Fibroblast of lung (primary cell): ENCODE measurements at regions not wholly inside any gene's neighbourhood (a gene's known extent, or its start where the extent isn't known, plus 50 kb on each side); places are given as distances from the start of the nearest gene placed in this dataset.

Source experiments
- DNase-seq, 2 donors: peaks; one replicate each; pipeline versions ENCODE4 v3.0.0 to v3.0.0-alpha.2; 2010; ENCODE audit warnings: low read depth in 2 of 2
- H2AFZ ChIP-seq: 2 replicates; pipeline ENCODE4 v1.5.1; 2012; ENCODE audit warnings: low read length, control low read depth, inconsistent platforms
- H3K27ac ChIP-seq: 2 replicates; pipeline ENCODE4 v1.5.1; 2011; ENCODE audit warnings: low read length, control low read depth; ENCODE audit not compliant: insufficient read depth
- H3K27me3 ChIP-seq: 2 replicates; pipeline ENCODE4 v1.5.1; 2011; ENCODE audit warnings: mild to moderate bottlenecking, low read length; ENCODE audit not compliant: control insufficient read depth, insufficient read depth
- H3K36me3 ChIP-seq: 2 replicates; pipeline ENCODE4 v1.5.1; 2011; ENCODE audit warnings: low read length; ENCODE audit not compliant: control insufficient read depth, insufficient read depth
- H3K4me1 ChIP-seq: 2 replicates; pipeline ENCODE4 v1.5.1; 2011; ENCODE audit warnings: low read length; ENCODE audit not compliant: control insufficient read depth, insufficient read depth; ENCODE audit errors: extremely low read depth
- H3K4me2 ChIP-seq: 2 replicates; pipeline ENCODE4 v1.5.1; 2011; ENCODE audit warnings: low read length, control low read depth; ENCODE audit not compliant: insufficient read depth; ENCODE audit errors: extremely low read depth
- H3K4me3 ChIP-seq, 4 experiments: fragments of 200-600 bp in 1 of 4; sonication (generic) in 1 of 4; replicated peaks in 1 of 4; 2 replicates each; pipeline ENCODE4 v1.5.1; 2011 to 2016; ENCODE audit warnings: low read length in 4 of 4, low read depth in 3 of 4, mild to moderate bottlenecking in 3 of 4, control low read depth in 2 of 4, inconsistent platforms in 1 of 4, mixed read lengths in 1 of 4; ENCODE audit not compliant: insufficient read depth in 1 of 4; ENCODE audit errors: control extremely low read depth in 1 of 4
- H3K79me2 ChIP-seq: 2 replicates; pipeline ENCODE4 v1.5.1; 2012; ENCODE audit warnings: mild to moderate bottlenecking, low read length, inconsistent platforms; ENCODE audit not compliant: control insufficient read depth, insufficient read depth
- H3K9ac ChIP-seq: 2 replicates; pipeline ENCODE4 v1.5.1; 2011; ENCODE audit warnings: mild to moderate bottlenecking, low read length, control low read depth; ENCODE audit not compliant: insufficient read depth
- H3K9me3 ChIP-seq: 2 replicates; pipeline ENCODE4 v1.5.1; 2012; ENCODE audit warnings: low read depth, low read length; ENCODE audit not compliant: control insufficient read depth, insufficient read depth
- H4K20me1 ChIP-seq: 2 replicates; pipeline ENCODE4 v1.5.1; 2011; ENCODE audit warnings: low read length; ENCODE audit not compliant: control insufficient read depth, insufficient read depth; ENCODE audit errors: extremely low read depth
- CTCF ChIP-seq, 2 donors: IDR thresholded peaks in 1 of 2; conservative IDR thresholded peaks in 1 of 2; 1 replicate in 1 of 2; 2 replicates in 1 of 2; pipeline ENCODE4 v1.5.1; 2011 to 2012; ENCODE audit warnings: low read length in 2 of 2, control low read depth in 1 of 2, inconsistent platforms in 1 of 2, low read depth in 1 of 2, mild to moderate bottlenecking in 1 of 2
- EZH2 ChIP-seq: IDR thresholded peaks from 2 replicates; pipeline ENCODE4 v1.5.1; 2012; ENCODE audit warnings: low read length, control low read depth, mild to moderate bottlenecking; ENCODE audit errors: missing control alignments

- Histone ChIP-seq H3K27me3 (no peaks in the 10 kb centered on the region), H4K20me1 (no peaks in the 10 kb centered on the region), H3K79me2 (no peaks in the 10 kb centered on the region), H3K27ac (no peak overlapping the region), H3K9ac (no peak overlapping the region), H2AFZ (no peak overlapping the region), H3K36me3 (no peaks in the 10 kb centered on the region), H3K4me3 (no peak overlapping the region), H3K4me2 (no peak overlapping the region), H3K4me1 (no peaks in the 10 kb centered on the region), H3K9me3 (no peaks in the 10 kb centered on the region)
- TF ChIP-seq EZH2 (no peak), CTCF (conservative IDR thresholded peaks at IDR 0.05 in 1 of 2, IDR thresholded peaks at IDR 0.05 in 1 of 2; ENCODE audit: low read depth in 1 of 2, low read length in 2 of 2) (no peak)
- no peak for DNase-seq
These were observed 728.8 kb upstream of the LMO3 start for GRCh38 chr12:17334784-17335183.

- no peaks in the 10 kb centered on the region for H3K79me2 ChIP-seq
- no peak overlapping the region for H3K4me2 ChIP-seq
- H3K9me3 ChIP-seq, result no peaks in the 10 kb centered on the region
- no peak overlapping the region for H3K9ac ChIP-seq
- no peaks in the 10 kb centered on the region for H3K36me3 ChIP-seq
- no peak overlapping the region for H3K27ac ChIP-seq
- TF ChIP-seq EZH2, result no peak
- TF ChIP-seq CTCF (conservative IDR thresholded peaks at IDR 0.05 in 1 of 2, IDR thresholded peaks at IDR 0.05 in 1 of 2; ENCODE audit: low read depth in 1 of 2, low read length in 2 of 2), result no peak
- H4K20me1 ChIP-seq, result no peaks in the 10 kb centered on the region
- no peak overlapping the region for H2AFZ ChIP-seq
- no peaks in the 10 kb centered on the region for H3K27me3 ChIP-seq
- H3K4me3 ChIP-seq, result no peak overlapping the region
- DNase-seq, result no peak
- H3K4me1 ChIP-seq, result no peaks in the 10 kb centered on the region
These were observed 727.3 kb upstream of the LMO3 start for GRCh38 chr12:17333287-17333686.

- no peaks in the 10 kb centered on the region for H3K36me3 ChIP-seq
- no peaks in the 10 kb centered on the region for H3K9me3 ChIP-seq
- TF ChIP-seq CTCF (conservative IDR thresholded peaks at IDR 0.05 in 1 of 2, IDR thresholded peaks at IDR 0.05 in 1 of 2; ENCODE audit: low read depth in 1 of 2, low read length in 2 of 2) (no peak), EZH2 (no peak)
- H3K79me2 ChIP-seq, result no peaks in the 10 kb centered on the region
- H3K9ac ChIP-seq, result no peak overlapping the region
- H3K4me2 ChIP-seq, result no peak overlapping the region
- no peaks in the 10 kb centered on the region for H3K4me1 ChIP-seq
- no peak overlapping the region for H2AFZ ChIP-seq
- H4K20me1 ChIP-seq, result no peaks in the 10 kb centered on the region
- DNase-seq, result no peak
- H3K27ac ChIP-seq, result no peak overlapping the region
- no peak overlapping the region for H3K4me3 ChIP-seq
- no peaks in the 10 kb centered on the region for H3K27me3 ChIP-seq
These were observed 720.7 kb upstream of the LMO3 start for GRCh38 chr12:17326649-17327048.
